ENCODE measurements at regions not wholly inside any gene's neighbourhood (a gene's known extent, or its start where the extent isn't known, plus 50 kb on each side); places are given as distances from the start of the nearest gene placed in this dataset.

- no peak overlapping the region for H3K4me3 ChIP-seq
- no peaks in the 10 kb centered on the region for H3K9me3 ChIP-seq
- intact Hi-C loops (cut with DNase I), result no loop called here
- TF ChIP-seq POLR2AphosphoS5 (IDR thresholded peaks at IDR 0.05) (no peak), POLR2A (IDR thresholded peaks at IDR 0.05) (no peak), EP300 (IDR thresholded peaks at IDR 0.05) (no peak)
- TF ChIP-seq, protein P1, sequence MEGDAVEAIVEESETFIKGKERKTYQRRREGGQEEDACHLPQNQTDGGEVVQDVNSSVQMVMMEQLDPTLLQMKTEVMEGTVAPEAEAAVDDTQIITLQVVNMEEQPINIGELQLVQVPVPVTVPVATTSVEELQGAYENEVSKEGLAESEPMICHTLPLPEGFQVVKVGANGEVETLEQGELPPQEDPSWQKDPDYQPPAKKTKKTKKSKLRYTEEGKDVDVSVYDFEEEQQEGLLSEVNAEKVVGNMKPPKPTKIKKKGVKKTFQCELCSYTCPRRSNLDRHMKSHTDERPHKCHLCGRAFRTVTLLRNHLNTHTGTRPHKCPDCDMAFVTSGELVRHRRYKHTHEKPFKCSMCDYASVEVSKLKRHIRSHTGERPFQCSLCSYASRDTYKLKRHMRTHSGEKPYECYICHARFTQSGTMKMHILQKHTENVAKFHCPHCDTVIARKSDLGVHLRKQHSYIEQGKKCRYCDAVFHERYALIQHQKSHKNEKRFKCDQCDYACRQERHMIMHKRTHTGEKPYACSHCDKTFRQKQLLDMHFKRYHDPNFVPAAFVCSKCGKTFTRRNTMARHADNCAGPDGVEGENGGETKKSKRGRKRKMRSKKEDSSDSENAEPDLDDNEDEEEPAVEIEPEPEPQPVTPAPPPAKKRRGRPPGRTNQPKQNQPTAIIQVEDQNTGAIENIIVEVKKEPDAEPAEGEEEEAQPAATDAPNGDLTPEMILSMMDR (IDR thresholded peaks at IDR 0.05), result no peak
- WGBS, 2 donors, result 82 to 94% methylated on average over 2 of the region's 2 CpGs
- no peaks in the 10 kb centered on the region for H3K4me1 ChIP-seq
- no peak overlapping the region for H3K27ac ChIP-seq
- H3K27me3 ChIP-seq, result no peaks in the 10 kb centered on the region
- no peaks in the 10 kb centered on the region for H3K36me3 ChIP-seq
- no peak for DNase-seq
Observed at GRCh38 chr1:98393719-98394118, 267.8 kb upstream of the SNX7 start.

- 24 to 77% methylated on average over 1 of the region's 1 CpG for WGBS, 2 donors
- TF ChIP-seq EP300 (IDR thresholded peaks at IDR 0.05), result no peak
- TF ChIP-seq, protein P1 (IDR thresholded peaks at IDR 0.05), result no peak
- no peak for TF ChIP-seq POLR2AphosphoS5 (IDR thresholded peaks at IDR 0.05)
- TF ChIP-seq POLR2A (IDR thresholded peaks at IDR 0.05), result no peak
- intact Hi-C loops (cut with DNase I), result no loop called here
- no peak overlapping the region for H3K27ac ChIP-seq
- no peak overlapping the region for H3K4me3 ChIP-seq
- DNase-seq, result no peak
- H3K4me1 ChIP-seq, result no peaks in the 10 kb centered on the region
- H3K27me3 ChIP-seq, result no peaks in the 10 kb centered on the region
- no peaks in the 10 kb centered on the region for H3K36me3 ChIP-seq
- no peaks in the 10 kb centered on the region for H3K9me3 ChIP-seq
Observed at GRCh38 chr1:98391175-98391574, 270.3 kb upstream of the SNX7 start.

- TF ChIP-seq POLR2A (IDR thresholded peaks at IDR 0.05), result no peak
- TF ChIP-seq EP300 (IDR thresholded peaks at IDR 0.05), result no peak
- no peak for TF ChIP-seq POLR2AphosphoS5 (IDR thresholded peaks at IDR 0.05)
- TF ChIP-seq, protein P1 (IDR thresholded peaks at IDR 0.05), result no peak
- DNase-seq, result no peak
- H3K9me3 ChIP-seq, result no peaks in the 10 kb centered on the region
- H3K4me3 ChIP-seq, result no peak overlapping the region
- no peaks in the 10 kb centered on the region for H3K36me3 ChIP-seq
- intact Hi-C loops (cut with DNase I), result no loop called here
- no peak overlapping the region for H3K27ac ChIP-seq
- H3K4me1 ChIP-seq, result no peaks in the 10 kb centered on the region
- H3K27me3 ChIP-seq, result no peaks in the 10 kb centered on the region
Observed at GRCh38 chr1:98389809-98390208, 271.7 kb upstream of the SNX7 start.

GRCh38 chr1:98388441-98388840 is 273.1 kb upstream of the SNX7 start:
- no peaks in the 10 kb centered on the region for H3K4me1 ChIP-seq
- no peaks in the 10 kb centered on the region for H3K27me3 ChIP-seq
- TF ChIP-seq POLR2AphosphoS5 (IDR thresholded peaks at IDR 0.05) (no peak), POLR2A (IDR thresholded peaks at IDR 0.05) (no peak), EP300 (IDR thresholded peaks at IDR 0.05) (no peak)
- TF ChIP-seq, protein P1 (IDR thresholded peaks at IDR 0.05), result no peak
- no peak for DNase-seq
- H3K36me3 ChIP-seq, result no peaks in the 10 kb centered on the region
- WGBS, 2 donors, result 30 to 64% methylated on average over 4 of the region's 4 CpGs
- no peak overlapping the region for H3K4me3 ChIP-seq
- H3K27ac ChIP-seq, result no peak overlapping the region
- intact Hi-C loops (cut with DNase I), result no loop called here
- no peaks in the 10 kb centered on the region for H3K9me3 ChIP-seq

GRCh38 chr1:98387701-98388100 is 273.8 kb upstream of the SNX7 start:
- H3K4me1 ChIP-seq, result no peaks in the 10 kb centered on the region
- H3K36me3 ChIP-seq, result no peaks in the 10 kb centered on the region
- no peaks in the 10 kb centered on the region for H3K9me3 ChIP-seq
- WGBS, 2 donors, result 79 to 89% methylated on average over 4 of the region's 4 CpGs
- intact Hi-C loops (cut with DNase I), result no loop called here
- H3K27me3 ChIP-seq, result no peaks in the 10 kb centered on the region
- no peak overlapping the region for H3K27ac ChIP-seq
- no peak for TF ChIP-seq POLR2A (IDR thresholded peaks at IDR 0.05)
- TF ChIP-seq, protein P1 (IDR thresholded peaks at IDR 0.05), result no peak
- TF ChIP-seq POLR2AphosphoS5 (IDR thresholded peaks at IDR 0.05), result no peak
- no peak for TF ChIP-seq EP300 (IDR thresholded peaks at IDR 0.05)
- H3K4me3 ChIP-seq, result no peak overlapping the region
- DNase-seq, result no peak
